Activated B cell treated with CpG ODN at 0.5 μM for 24 hours (primary cell): ENCODE measurements at regions not wholly inside any gene's neighbourhood (a gene's known extent, or its start where the extent isn't known, plus 50 kb on each side); places are given as distances from the start of the nearest gene placed in this dataset.

ENCODE experiments used
- ATAC-seq: fragments of 200-7000 bp; cut with Tn5 transposase; one replicate; pipeline ENCODE4 v1.10.0; 2021; ENCODE audit warnings: low read depth, mild to moderate bottlenecking, moderate library complexity
- CTCF ChIA-PET: fragments of 350-600 bp; sonication (Branson Sonifier 250); formaldehyde crosslinking; loops from one replicate; lab custom pipeline; 2021; ENCODE audit warnings: antibody characterized with exemption; lab: Charles Lee
- POLR2A ChIA-PET: fragments of 350-600 bp; sonication (Branson Sonifier 250); formaldehyde crosslinking; loops from one replicate; lab custom pipeline; 2021; ENCODE audit warnings: antibody characterized with exemption; lab: Charles Lee
- DNase-seq: peaks from one replicate; pipeline ENCODE4 v3.0.0; 2022
- H3K27ac Mint-ChIP-seq: one replicate; pipeline ENCODE4 v1.8.0; 2020; ENCODE audit warnings: mixed read lengths
- H3K27me3 Mint-ChIP-seq: one replicate; pipeline ENCODE4 v1.8.0; 2021; ENCODE audit warnings: mixed read lengths
- H3K36me3 Mint-ChIP-seq: one replicate; pipeline ENCODE4 v1.8.0; 2021; ENCODE audit warnings: low read depth, mixed read lengths
- H3K4me1 Mint-ChIP-seq: one replicate; pipeline ENCODE4 v1.8.0; 2021; ENCODE audit warnings: mixed read lengths
- H3K4me3 Mint-ChIP-seq: one replicate; pipeline ENCODE4 v1.8.0; 2020; ENCODE audit warnings: mild to moderate bottlenecking, mixed read lengths
- H3K9me3 Mint-ChIP-seq: one replicate; pipeline ENCODE4 v1.8.0; 2020; ENCODE audit warnings: mixed read lengths
- intact Hi-C: fragments of 100-400 bp; cut with micrococcal nuclease; formaldehyde crosslinking; loops from one replicate; pipeline ENCODE4 v1.15.1; 2024
- TF ChIP-seq, protein P1 (sequence below): fragments of 200-600 bp; IDR thresholded peaks from one replicate; pipeline ENCODE4 v1.8.0; 2022; ENCODE audit warnings: antibody characterized with exemption, mild to moderate bottlenecking

DNA sequence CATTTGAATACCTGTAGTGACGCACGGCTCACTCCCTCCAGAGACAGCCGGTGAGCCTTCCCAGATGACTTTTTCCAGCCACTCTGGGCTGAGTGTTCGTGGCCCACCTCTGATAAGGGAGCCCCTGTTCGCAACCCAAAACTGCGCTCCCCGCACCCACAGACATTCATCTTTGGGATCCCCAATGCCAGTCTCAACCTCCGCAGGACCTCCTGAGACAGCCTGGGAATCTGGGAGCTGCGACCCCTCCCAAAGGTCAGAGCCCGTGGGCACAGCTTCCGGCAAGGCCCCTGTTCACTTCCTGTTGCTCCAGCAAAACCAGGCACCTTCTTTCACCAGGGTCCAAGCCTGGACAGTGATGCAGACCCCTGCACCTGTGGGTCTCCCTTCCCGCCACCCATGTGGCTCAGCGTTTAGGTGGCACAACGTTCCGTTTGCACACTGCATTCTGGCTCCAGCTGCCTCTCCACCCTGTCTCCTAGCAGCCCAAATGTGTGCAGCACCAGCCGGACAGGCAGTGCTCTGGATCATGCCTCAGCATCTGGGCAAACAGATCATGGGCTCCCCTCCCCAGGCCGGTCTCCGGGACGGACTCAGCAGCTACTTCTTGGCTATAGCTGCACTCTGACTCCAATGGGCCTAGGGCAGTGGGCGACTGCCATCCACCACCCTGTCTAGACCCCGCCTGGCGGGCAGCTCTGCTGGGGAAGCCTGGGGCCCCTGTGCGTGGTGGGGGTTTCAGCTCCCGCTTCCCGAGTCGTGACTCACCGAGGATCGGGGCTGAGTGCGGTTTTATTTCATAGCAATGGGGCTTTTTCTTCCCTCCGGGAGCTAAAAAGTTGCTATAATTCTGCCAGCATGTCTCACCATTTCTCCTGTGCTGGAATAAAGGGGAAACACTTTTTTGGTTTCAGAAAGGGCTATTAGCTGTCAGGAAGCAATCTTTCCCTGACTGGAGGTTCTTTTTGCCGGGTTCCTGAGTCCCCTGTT, 156.0 kb downstream of the OLFM1 start:
- Mint-ChIP-seq H3K27me3 (peaks cover 14% of the 10 kb centered on the region), H3K4me1 (no peaks in the 10 kb centered on the region), H3K27ac (no peak overlapping the region), H3K4me3 (no peak overlapping the region), H3K9me3 (no peaks in the 10 kb centered on the region), H3K36me3 (no peaks in the 10 kb centered on the region)
- POLR2A ChIA-PET = no interaction called here
- TF ChIP-seq, protein P1, sequence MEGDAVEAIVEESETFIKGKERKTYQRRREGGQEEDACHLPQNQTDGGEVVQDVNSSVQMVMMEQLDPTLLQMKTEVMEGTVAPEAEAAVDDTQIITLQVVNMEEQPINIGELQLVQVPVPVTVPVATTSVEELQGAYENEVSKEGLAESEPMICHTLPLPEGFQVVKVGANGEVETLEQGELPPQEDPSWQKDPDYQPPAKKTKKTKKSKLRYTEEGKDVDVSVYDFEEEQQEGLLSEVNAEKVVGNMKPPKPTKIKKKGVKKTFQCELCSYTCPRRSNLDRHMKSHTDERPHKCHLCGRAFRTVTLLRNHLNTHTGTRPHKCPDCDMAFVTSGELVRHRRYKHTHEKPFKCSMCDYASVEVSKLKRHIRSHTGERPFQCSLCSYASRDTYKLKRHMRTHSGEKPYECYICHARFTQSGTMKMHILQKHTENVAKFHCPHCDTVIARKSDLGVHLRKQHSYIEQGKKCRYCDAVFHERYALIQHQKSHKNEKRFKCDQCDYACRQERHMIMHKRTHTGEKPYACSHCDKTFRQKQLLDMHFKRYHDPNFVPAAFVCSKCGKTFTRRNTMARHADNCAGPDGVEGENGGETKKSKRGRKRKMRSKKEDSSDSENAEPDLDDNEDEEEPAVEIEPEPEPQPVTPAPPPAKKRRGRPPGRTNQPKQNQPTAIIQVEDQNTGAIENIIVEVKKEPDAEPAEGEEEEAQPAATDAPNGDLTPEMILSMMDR = no peak
- intact Hi-C loops = no loop called here
- ATAC-seq (no peak), DNase-seq (no peak)
- CTCF ChIA-PET = no interaction called here

DNA sequence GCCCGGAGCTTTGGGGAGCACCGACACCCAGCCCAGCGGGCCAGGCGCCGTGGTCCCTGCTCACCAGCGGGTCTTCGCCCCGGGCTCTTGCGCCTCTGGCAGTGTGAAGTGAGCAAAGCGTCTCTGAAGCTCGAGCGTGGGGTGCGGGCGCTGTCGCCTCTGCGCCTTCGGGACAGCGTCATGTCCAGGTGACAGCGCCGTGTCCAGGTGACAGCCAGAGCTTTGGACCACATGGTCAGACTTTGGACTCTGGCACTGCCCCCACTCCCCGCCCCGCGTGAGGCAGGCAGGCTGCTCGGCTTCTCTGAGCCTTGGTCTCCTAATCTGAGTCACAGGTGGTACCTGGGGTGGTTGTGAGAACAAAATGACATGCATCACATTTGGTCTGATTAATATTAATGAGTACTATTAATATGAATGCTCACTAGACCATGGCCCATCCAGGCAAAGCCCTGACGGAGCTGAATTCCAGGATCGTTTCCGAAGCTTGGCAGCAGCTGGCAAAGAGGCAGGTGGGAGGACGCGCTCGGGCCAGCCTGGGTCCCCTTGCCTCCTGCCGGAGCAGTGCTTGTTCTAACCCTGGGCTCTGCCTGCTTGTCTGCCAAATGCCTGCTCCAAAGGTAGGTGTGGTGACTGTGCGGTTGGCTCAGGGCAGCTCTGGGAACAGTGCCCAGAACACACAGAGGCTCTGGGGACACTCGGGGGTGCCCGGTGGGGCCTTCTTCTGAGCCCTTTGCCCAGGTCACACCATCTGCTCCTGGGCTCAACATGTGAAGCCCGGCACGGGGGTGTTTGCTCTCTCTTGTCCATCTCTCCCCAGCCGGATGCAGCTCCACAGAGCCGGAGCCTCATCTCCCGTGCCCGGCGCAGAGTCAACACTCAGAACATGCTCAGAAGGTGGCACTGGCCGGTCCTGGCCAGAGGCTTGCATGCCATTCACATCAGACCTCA, 157.1 kb downstream of the OLFM1 start:
- Mint-ChIP-seq H3K4me3 (no peak overlapping the region), H3K4me1 (no peaks in the 10 kb centered on the region), H3K36me3 (no peaks in the 10 kb centered on the region), H3K27ac (no peak overlapping the region), H3K9me3 (no peaks in the 10 kb centered on the region), H3K27me3 (peaks cover 14% of the 10 kb centered on the region)
- TF ChIP-seq, protein P1 = no peak
- ChIA-PET CTCF (no interaction called here), POLR2A (no interaction called here)
- no peak for ATAC-seq
- intact Hi-C loops = no loop called here
- no peak for DNase-seq

DNA sequence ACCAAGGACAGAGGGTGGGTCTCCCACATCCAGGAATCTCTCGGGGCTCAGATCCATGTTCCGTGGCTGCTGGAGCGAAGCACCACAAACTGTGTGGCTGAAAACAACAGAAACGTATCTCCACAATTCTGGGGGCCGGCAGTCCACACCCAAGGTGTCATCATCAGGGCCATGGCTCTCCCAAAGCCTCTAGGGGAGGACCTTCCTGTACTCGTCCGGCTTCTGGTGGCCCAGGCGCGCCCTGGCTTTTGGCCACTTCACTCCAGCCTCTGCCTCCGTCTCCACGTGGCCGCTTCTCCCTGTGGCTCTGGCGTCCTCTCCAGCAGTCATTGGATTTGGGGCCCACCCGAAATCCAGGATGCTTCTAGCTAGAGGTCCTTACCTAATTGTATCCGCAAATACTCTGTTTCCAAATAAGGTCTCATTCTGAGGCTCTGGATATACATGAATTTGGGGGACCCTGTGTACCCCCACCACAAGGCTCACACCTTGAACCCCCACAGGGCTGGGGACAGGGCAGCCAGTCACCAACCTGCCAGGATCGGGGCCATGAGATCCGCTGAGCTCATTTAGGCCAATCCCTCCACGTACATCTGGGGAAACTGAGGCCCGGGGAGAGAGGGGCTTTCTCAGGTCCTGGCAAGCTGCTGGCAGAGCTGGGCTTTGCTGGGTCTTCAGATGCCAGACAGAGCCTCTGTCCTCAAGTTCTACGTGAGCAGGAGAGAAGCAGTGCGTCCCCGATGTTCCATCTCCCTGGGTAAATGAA, 158.2 kb downstream of the OLFM1 start:
- Mint-ChIP-seq H3K4me1 (no peaks in the 10 kb centered on the region), H3K36me3 (no peaks in the 10 kb centered on the region), H3K27ac (no peak overlapping the region), H3K9me3 (no peaks in the 10 kb centered on the region), H3K27me3 (peaks cover 14% of the 10 kb centered on the region), H3K4me3 (no peak overlapping the region)
- ChIA-PET POLR2A (no interaction called here), CTCF (no interaction called here)
- ATAC-seq (no peak), DNase-seq (no peak)
- TF ChIP-seq, protein P1 = no peak
- intact Hi-C loops = no loop called here

DNA sequence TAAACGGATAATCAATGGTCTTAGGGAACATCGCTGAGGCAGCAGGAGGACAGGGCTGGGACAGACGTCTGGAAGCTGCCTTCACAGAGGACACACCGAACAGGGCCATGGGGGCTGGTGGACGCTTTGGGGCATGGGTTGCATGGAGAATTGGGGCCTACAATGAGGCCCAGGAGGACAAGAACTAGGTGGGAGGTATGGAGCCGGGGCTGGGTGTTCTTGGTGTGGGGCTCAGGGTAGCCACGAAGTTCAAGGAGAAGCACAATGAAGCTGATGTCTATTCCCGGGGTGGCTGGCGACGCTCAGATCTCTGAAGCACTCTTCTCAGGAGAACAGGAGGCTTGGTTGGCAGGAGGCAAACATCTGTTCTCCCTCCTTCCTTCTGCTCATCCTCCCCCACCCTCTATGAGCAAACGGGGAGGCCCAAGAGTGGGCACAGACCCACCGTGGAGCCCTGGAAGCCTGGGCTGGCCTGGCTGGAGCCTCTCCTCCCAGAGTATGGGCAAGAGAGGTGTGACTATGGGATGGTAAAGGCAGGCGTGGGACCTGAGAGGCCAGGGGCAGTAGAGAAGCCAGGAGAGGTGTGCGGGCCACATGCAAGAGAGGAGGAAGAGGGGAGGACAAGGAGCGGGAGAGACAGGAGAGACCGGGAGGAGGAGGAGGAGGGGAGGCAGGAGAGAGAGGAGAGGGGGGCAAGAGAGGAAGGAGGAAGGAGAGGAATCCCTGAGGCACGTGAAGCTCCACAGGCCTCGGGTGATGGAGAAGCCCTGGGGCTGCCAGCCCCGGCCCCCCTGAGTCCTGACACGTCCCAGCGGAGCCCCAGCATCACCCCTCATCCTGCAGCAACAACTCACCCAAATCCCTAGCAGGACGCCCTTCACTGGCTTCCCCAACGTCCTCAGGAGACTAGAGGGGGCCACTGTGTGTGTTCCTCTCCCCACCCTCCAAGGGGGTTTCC, 159.1 kb downstream of the OLFM1 start:
- TF ChIP-seq, protein P1 = no peak
- H3K4me3 Mint-ChIP-seq = no peak overlapping the region
- intact Hi-C loops = no loop called here
- no peak for ATAC-seq
- H3K27ac Mint-ChIP-seq = no peak overlapping the region
- no peaks in the 10 kb centered on the region for H3K9me3 Mint-ChIP-seq
- no peak for DNase-seq
- H3K36me3 Mint-ChIP-seq = no peaks in the 10 kb centered on the region
- ChIA-PET POLR2A (no interaction called here), CTCF (no interaction called here)
- H3K4me1 Mint-ChIP-seq = no peaks in the 10 kb centered on the region
- peaks cover 14% of the 10 kb centered on the region for H3K27me3 Mint-ChIP-seq
